BJ (cell line): ENCODE measurements at regions not wholly inside any gene's neighbourhood (a gene's known extent, or its start where the extent isn't known, plus 50 kb on each side); places are given as distances from the start of the nearest gene placed in this dataset.

Experiments used
- CTCF ChIA-PET: fragments of 350-600 bp; formaldehyde crosslinking; extraction: SDS; loops from one replicate; lab custom pipeline; 2021; ENCODE audit warnings: antibody characterized with exemption, inconsistent platforms; lab: Yijun Ruan, JAX
- POLR2A ChIA-PET: fragments of 300-600 bp; sonication (Branson Sonifier 250); formaldehyde crosslinking; extraction: SDS; loops from one replicate; lab custom pipeline; 2021; ENCODE audit warnings: antibody characterized with exemption; lab: Charles Lee
- DNase-seq: peaks from one replicate; pipeline ENCODE4 v3.0.0-alpha.2; 2011; ENCODE audit warnings: low read depth
- H3K27me3 ChIP-seq: 2 replicates; pipeline ENCODE4 v1.6.0; 2011; ENCODE audit warnings: low read length; ENCODE audit not compliant: control insufficient read depth, insufficient read depth
- H3K36me3 ChIP-seq: 2 replicates; pipeline ENCODE4 v1.5.1; 2011; ENCODE audit warnings: low read length; ENCODE audit not compliant: control insufficient read depth, insufficient read depth
- H3K4me3 ChIP-seq: 2 replicates; pipeline ENCODE4 v1.5.1; 2011; ENCODE audit warnings: low read depth, mild to moderate bottlenecking, control low read depth, low read length
- TF ChIP-seq, protein P1 (sequence below): IDR thresholded peaks from 2 replicates; pipeline ENCODE4 v1.5.1; 2011; ENCODE audit warnings: low read depth, mild to moderate bottlenecking, control low read depth, inconsistent platforms, low read length, moderate library complexity; ENCODE audit not compliant: insufficient read depth

DNA sequence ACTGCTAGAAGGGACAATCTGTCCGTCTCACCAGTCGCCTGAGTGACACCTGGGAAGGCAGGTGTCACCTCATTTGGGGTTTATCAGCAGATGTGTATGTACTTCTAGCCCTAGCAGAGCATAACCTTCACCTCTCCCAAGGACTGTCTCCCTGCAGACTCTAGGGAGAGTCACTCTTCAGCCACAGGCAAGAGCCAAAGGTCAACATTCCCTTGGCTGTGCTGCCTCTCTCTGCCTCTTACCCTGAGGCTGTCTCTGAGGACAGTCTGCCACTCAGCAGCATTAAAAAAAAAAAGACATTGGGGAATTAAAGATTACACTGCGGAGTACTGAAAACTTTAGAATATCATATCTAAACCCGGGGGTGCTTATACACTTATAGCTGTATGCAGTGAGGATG is 377.7 kb upstream of the FZD8 start:
- Histone ChIP-seq H3K27me3 (no peaks in the 10 kb centered on the region), H3K36me3 (no peaks in the 10 kb centered on the region), H3K4me3 (no peak overlapping the region)
- ChIA-PET CTCF (interaction anchor here (1.2 kb wide), 1 partner anchor 12 kb away, joined by 3 read pairs; no protein-coding TSS in a partner anchor), POLR2A (no interaction called here)
- TF ChIP-seq, protein P1, sequence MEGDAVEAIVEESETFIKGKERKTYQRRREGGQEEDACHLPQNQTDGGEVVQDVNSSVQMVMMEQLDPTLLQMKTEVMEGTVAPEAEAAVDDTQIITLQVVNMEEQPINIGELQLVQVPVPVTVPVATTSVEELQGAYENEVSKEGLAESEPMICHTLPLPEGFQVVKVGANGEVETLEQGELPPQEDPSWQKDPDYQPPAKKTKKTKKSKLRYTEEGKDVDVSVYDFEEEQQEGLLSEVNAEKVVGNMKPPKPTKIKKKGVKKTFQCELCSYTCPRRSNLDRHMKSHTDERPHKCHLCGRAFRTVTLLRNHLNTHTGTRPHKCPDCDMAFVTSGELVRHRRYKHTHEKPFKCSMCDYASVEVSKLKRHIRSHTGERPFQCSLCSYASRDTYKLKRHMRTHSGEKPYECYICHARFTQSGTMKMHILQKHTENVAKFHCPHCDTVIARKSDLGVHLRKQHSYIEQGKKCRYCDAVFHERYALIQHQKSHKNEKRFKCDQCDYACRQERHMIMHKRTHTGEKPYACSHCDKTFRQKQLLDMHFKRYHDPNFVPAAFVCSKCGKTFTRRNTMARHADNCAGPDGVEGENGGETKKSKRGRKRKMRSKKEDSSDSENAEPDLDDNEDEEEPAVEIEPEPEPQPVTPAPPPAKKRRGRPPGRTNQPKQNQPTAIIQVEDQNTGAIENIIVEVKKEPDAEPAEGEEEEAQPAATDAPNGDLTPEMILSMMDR: no peak
- no peak for DNase-seq

DNA sequence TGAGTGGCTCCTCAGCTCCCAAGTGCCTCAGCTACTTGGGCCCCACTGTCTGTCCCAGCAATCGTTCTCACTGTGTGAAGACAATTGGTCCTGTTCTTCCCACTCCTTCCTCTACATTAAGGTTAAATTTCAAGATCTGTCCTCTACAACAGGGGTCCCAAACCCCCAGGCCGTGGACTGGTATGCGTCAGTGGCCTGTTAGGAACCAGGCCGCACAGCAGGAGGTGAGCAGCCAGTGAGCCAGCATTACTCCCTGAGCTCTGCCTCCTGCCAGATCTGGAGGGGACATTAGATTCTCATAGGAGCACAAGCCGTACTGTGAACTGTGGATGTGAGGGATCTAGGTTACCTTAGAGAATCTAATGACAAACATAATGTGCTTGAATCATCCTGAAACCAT is 376.9 kb upstream of the FZD8 start:
- ChIA-PET POLR2A (no interaction called here), CTCF (interaction anchor here (1.2 kb wide), 1 partner anchor 11 kb away, joined by 3 read pairs; no protein-coding TSS in a partner anchor)
- H3K4me3 ChIP-seq: no peak overlapping the region
- TF ChIP-seq, protein P1: no peak
- H3K36me3 ChIP-seq: no peaks in the 10 kb centered on the region
- no peaks in the 10 kb centered on the region for H3K27me3 ChIP-seq
- no peak for DNase-seq

DNA sequence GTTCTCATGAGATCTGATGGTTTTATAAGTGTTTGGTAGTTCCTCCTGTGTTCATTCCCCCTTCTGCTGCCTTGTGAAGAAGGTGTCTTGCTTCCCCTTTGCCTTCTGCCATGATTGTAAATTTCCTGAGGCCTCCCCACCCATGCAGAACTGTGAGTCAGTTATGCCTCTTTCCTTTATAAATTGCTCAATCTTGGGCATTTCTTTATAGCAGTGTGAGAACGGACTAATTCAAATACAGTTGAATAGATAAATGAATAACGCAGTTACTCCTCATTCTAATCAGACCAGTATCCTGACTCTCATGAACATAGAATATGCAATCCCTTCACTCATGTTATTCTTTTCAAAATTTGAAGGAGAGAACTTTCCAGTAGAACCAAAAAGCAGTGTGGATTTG is 375.0 kb upstream of the FZD8 start:
- Histone ChIP-seq H3K4me3 (no peak overlapping the region), H3K27me3 (no peaks in the 10 kb centered on the region), H3K36me3 (no peaks in the 10 kb centered on the region)
- DNase-seq: no peak
- CTCF ChIA-PET: no interaction called here
- POLR2A ChIA-PET: no interaction called here
- TF ChIP-seq, protein P1: no peak

DNA sequence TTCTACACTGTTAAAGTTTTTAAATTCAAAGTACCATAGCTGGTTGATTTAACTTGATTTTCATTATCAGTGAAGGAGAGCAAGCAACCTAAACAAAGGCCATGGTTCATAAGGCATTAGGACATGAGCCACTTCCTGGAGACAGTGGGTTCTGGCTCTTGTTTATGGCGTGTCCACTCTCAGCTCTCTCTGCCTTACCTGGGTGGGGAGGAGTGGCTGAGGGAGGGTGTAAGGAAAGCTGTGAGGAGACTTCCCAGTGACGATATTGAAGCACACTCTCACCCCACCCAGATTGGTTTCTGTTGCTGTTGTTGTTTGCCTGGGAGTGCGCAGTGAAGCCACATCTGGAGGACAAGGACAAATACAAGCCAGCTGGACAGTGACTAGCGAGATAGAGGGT is 365.3 kb upstream of the FZD8 start:
- ChIA-PET CTCF (interaction anchor here (0.7 kb wide), 1 partner anchor 12 kb away, joined by 3 read pairs; no protein-coding TSS in a partner anchor), POLR2A (no interaction called here)
- no peak for DNase-seq
- Histone ChIP-seq H3K4me3 (no peak overlapping the region), H3K36me3 (no peaks in the 10 kb centered on the region), H3K27me3 (no peaks in the 10 kb centered on the region)
- TF ChIP-seq, protein P1: no peak

DNA sequence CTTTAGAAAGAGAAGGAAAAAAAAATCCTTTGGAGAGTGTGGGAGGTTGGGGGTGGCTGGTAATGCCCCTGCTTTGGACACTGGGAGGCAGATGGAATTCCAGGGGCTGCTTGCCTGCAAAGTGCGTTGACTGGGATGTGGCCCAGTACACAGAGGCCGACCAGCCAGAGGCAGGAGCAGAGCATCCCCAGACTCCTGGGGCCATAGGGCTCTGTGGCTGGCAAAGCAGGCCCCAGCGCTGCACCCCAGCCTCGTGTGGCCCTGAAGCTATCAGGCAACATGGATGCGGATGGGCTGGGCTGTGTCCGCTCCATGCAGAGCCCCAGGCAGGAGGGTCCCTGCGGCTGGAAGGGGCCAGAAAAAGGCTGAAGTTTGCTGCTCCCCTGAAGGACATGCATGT is 361.6 kb upstream of the FZD8 start:
- ChIA-PET POLR2A (no interaction called here), CTCF (no interaction called here)
- Histone ChIP-seq H3K36me3 (no peaks in the 10 kb centered on the region), H3K4me3 (no peak overlapping the region), H3K27me3 (no peaks in the 10 kb centered on the region)
- no peak for DNase-seq
- TF ChIP-seq, protein P1: no peak
